ENCODE measurements at regions not wholly inside any gene's neighbourhood (a gene's known extent, or its start where the extent isn't known, plus 50 kb on each side); places are given as distances from the start of the nearest gene placed in this dataset.

- no peak for DNase-seq
Observed at GRCh38 chr4:13316354-13316753, 167.8 kb downstream of the RAB28 start.

- DNase-seq, result no peak
Observed at GRCh38 chr4:13313856-13314255, 170.3 kb downstream of the RAB28 start.

GRCh38 chr4:13312264-13312663, 171.9 kb downstream of the RAB28 start:
- DNase-seq, result no peak

- DNase-seq, result no peak
Observed at GRCh38 chr4:13309751-13310150, 174.4 kb downstream of the RAB28 start.

- no peak for DNase-seq
Observed at GRCh38 chr4:13306356-13306755, 177.8 kb downstream of the RAB28 start.

GRCh38 chr4:13302876-13303275, 181.3 kb downstream of the RAB28 start:
- DNase-seq, result no peak

- DNase-seq, result no peak
Observed at GRCh38 chr4:13299343-13299742, 184.8 kb downstream of the RAB28 start.

GRCh38 chr4:13298655-13299054, 185.5 kb downstream of the RAB28 start:
- DNase-seq, result peak in 1 of 2 experiments; percentile 12

- no peak for DNase-seq
Observed at GRCh38 chr4:13296986-13297385, 187.2 kb downstream of the RAB28 start.

GRCh38 chr4:13294961-13295605, 189.1 kb downstream of the RAB28 start:
- no peak for DNase-seq

- no peak for DNase-seq
Observed at GRCh38 chr4:13292372-13292771, 191.8 kb downstream of the RAB28 start.

GRCh38 chr4:13289391-13289790, 194.7 kb downstream of the RAB28 start:
- DNase-seq, result no peak

- no peak for DNase-seq
Observed at GRCh38 chr4:13285336-13285735, 198.8 kb downstream of the RAB28 start.

GRCh38 chr4:13284932-13285331, 199.2 kb downstream of the RAB28 start:
- no peak for DNase-seq

- DNase-seq, result no peak
Observed at GRCh38 chr4:13276357-13276756, 207.8 kb downstream of the RAB28 start.

GRCh38 chr4:13268703-13269102, 215.4 kb downstream of the RAB28 start:
- no peak for DNase-seq

- no peak for DNase-seq
Observed at GRCh38 chr4:13268165-13268564, 216.0 kb downstream of the RAB28 start.

GRCh38 chr4:13267091-13267490, 217.0 kb downstream of the RAB28 start:
- DNase-seq, result no peak

- no peak for DNase-seq
Observed at GRCh38 chr4:13266687-13267086, 217.5 kb downstream of the RAB28 start.

GRCh38 chr4:13263967-13264525, 220.1 kb downstream of the RAB28 start:
- DNase-seq, result no peak

GRCh38 chr4:13262816-13263215, 221.3 kb downstream of the RAB28 start:
- no peak for DNase-seq

GRCh38 chr4:13261486-13262257, 222.5 kb downstream of the RAB28 start:
- DNase-seq, result no peak

- no peak for DNase-seq
Observed at GRCh38 chr4:13260513-13260912, 223.6 kb downstream of the RAB28 start.

- no peak for DNase-seq
Observed at GRCh38 chr4:13250263-13250662, 233.9 kb downstream of the RAB28 start.
